Tibial nerve (tissue), 3 donors: ENCODE measurements at regions not wholly inside any gene's neighbourhood (a gene's known extent, or its start where the extent isn't known, plus 50 kb on each side); places are given as distances from the start of the nearest gene placed in this dataset.

Experiments
- POLR2A ChIP-seq, 2 donors: fragments of 450-650 bp; IDR thresholded peaks; one replicate each; pipeline ENCODE4 v1.6.1; 2017; ENCODE audit warnings: antibody characterized with exemption in 2 of 2, mild to moderate bottlenecking in 2 of 2, moderate library complexity in 2 of 2
- TF ChIP-seq, protein P1 (sequence below), 5 experiments: fragments of 200-600 bp in 3 of 5; fragments of 450-650 bp in 2 of 5; sonication (generic) in 3 of 5; IDR thresholded peaks; one replicate each; pipeline ENCODE4 v1.5.1; 2016 to 2019; ENCODE audit warnings: antibody characterized with exemption in 5 of 5, mild to moderate bottlenecking in 3 of 5, moderate library complexity in 2 of 5

DNA sequence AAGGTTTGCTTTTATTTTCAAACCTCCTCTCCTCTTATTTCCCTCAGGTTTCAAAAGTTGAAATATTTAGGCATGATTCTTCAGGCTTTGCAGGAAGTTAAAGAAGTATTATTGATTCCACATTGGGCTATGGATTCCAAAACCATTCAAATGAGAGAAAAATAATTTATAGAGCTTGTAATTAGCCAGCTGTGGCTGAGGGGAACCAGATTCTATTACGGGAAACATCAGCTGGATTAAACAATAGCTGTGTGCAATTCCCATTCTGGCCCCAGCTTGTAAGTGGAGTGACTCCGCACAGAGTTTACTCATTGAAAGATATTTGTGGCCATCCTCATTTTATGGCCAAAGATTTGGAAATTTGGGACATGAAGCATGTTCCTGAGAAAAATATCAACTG, 77.0 kb upstream of the PHYHIPL start:
- TF ChIP-seq, protein P1, sequence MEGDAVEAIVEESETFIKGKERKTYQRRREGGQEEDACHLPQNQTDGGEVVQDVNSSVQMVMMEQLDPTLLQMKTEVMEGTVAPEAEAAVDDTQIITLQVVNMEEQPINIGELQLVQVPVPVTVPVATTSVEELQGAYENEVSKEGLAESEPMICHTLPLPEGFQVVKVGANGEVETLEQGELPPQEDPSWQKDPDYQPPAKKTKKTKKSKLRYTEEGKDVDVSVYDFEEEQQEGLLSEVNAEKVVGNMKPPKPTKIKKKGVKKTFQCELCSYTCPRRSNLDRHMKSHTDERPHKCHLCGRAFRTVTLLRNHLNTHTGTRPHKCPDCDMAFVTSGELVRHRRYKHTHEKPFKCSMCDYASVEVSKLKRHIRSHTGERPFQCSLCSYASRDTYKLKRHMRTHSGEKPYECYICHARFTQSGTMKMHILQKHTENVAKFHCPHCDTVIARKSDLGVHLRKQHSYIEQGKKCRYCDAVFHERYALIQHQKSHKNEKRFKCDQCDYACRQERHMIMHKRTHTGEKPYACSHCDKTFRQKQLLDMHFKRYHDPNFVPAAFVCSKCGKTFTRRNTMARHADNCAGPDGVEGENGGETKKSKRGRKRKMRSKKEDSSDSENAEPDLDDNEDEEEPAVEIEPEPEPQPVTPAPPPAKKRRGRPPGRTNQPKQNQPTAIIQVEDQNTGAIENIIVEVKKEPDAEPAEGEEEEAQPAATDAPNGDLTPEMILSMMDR (IDR thresholded peaks at IDR 0.05), result no peak
- TF ChIP-seq POLR2A (IDR thresholded peaks at IDR 0.05), result no peak
